ENCODE measurements at regions not wholly inside any gene's neighbourhood (a gene's known extent, or its start where the extent isn't known, plus 50 kb on each side); places are given as distances from the start of the nearest gene placed in this dataset.

GRCh38 chr4:38601244-38601915 lies 62.6 kb upstream of the KLF3 start:
- Mint-ChIP-seq H3K4me3 (peak overlapping the region; percentile 16), H3K9me3 (peaks cover 2% of the 10 kb centered on the region), H3K27ac (peak overlapping the region; percentile 24 to 84), H3K27me3 (no peaks in the 10 kb centered on the region), H3K36me3 (no peaks in the 10 kb centered on the region), H3K4me1 (ENCODE audit: low read depth in 2 of 2) (peaks cover 46 to 48% of the 10 kb centered on the region in 2 donors)
- ATAC-seq (peak in 1 of 2 donors; percentile 65), DNase-seq (ENCODE audit: low spot score) (peak; percentile 65)

- DNase-seq (ENCODE audit: low spot score), result no peak
- peak overlapping the region in 1 of 2 donors; percentile 84 for H3K27ac Mint-ChIP-seq
- ATAC-seq, result no peak
- H3K4me1 Mint-ChIP-seq (ENCODE audit: low read depth in 2 of 2), result peaks cover 50% of the 10 kb centered on the region in 2 donors
- H3K36me3 Mint-ChIP-seq, result no peaks in the 10 kb centered on the region
- H3K9me3 Mint-ChIP-seq, result peaks cover 2% of the 10 kb centered on the region
- H3K4me3 Mint-ChIP-seq, result no peak overlapping the region
- H3K27me3 Mint-ChIP-seq, result no peaks in the 10 kb centered on the region
Measured at GRCh38 chr4:38601916-38602291, 62.1 kb upstream of the KLF3 start.

- H3K27me3 Mint-ChIP-seq, result no peaks in the 10 kb centered on the region
- peaks cover 50% of the 10 kb centered on the region in 2 donors for H3K4me1 Mint-ChIP-seq (ENCODE audit: low read depth in 2 of 2)
- no peak for ATAC-seq
- DNase-seq (ENCODE audit: low spot score), result no peak
- peaks cover 2% of the 10 kb centered on the region for H3K9me3 Mint-ChIP-seq
- no peak overlapping the region for H3K4me3 Mint-ChIP-seq
- peak overlapping the region in 1 of 2 donors; percentile 0 for H3K27ac Mint-ChIP-seq
- no peaks in the 10 kb centered on the region for H3K36me3 Mint-ChIP-seq
Measured at GRCh38 chr4:38603652-38604051, 60.3 kb upstream of the KLF3 start.

DNA sequence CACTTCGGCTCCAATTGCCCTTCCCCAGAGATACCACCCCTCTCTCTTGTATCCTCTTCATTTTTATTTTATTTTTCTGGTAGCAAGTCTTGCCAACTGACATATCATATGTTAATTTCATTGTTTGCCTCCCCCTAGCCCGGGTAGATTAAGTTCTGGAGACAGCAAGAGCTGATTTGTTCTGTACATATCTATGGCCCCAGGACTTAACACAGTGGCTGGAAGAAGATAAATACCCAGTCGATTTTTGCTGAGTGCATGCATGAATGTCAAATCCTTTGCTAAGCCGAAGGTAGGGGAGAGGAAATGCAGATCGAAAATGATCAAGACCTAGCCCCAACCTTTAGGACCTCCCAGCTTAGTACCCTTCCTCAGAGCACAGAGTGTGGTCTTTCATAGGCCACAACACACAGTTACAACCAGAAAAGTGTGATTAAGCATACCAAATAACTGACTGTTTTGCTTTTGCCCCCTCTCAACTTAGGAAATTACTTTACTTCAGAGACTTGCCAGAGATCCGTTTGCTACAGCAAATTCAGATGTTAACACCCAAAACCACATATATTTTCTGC lies 58.7 kb upstream of the KLF3 start:
- Mint-ChIP-seq H3K4me1 (ENCODE audit: low read depth in 2 of 2) (peaks cover 50 to 54% of the 10 kb centered on the region in 2 donors), H3K9me3 (peaks cover 2% of the 10 kb centered on the region), H3K27me3 (no peaks in the 10 kb centered on the region), H3K27ac (peak overlapping the region; percentile 0 to 57), H3K4me3 (peak overlapping the region; percentile 1), H3K36me3 (no peaks in the 10 kb centered on the region)
- DNase-seq (ENCODE audit: low spot score), result no peak
- no peak for ATAC-seq

GRCh38 chr4:38605753-38606586 lies 58.0 kb upstream of the KLF3 start:
- Mint-ChIP-seq H3K36me3 (no peaks in the 10 kb centered on the region), H3K4me1 (ENCODE audit: low read depth in 2 of 2) (peaks cover 43 to 47% of the 10 kb centered on the region in 2 donors), H3K27ac (peak overlapping the region; percentile 0 to 57), H3K27me3 (no peaks in the 10 kb centered on the region), H3K9me3 (peaks cover 2% of the 10 kb centered on the region), H3K4me3 (peak overlapping the region; percentile 1)
- DNase-seq (ENCODE audit: low spot score) (no peak), ATAC-seq (no peak)

DNA sequence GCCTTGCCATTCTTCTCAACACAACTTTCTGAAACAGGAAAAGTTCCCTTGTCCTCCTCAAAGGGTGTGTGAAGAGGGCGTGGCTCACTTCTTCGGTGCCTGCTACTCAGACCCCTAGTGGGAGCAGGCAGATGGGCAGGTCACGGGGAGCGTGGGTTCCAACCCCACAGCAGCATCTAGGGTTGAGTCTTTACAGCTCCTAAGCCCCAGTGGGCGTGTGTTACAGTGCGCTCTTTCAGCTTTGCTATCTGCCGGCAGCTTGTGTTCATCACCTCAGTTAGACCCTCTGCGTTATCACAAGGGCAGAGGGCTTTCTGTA lies 57.5 kb upstream of the KLF3 start:
- ATAC-seq (no peak), DNase-seq (ENCODE audit: low spot score) (no peak)
- H3K36me3 Mint-ChIP-seq, result no peaks in the 10 kb centered on the region
- peaks cover 38 to 41% of the 10 kb centered on the region in 2 donors for H3K4me1 Mint-ChIP-seq (ENCODE audit: low read depth in 2 of 2)
- H3K9me3 Mint-ChIP-seq, result peaks cover 2% of the 10 kb centered on the region
- H3K27me3 Mint-ChIP-seq, result no peaks in the 10 kb centered on the region
- H3K4me3 Mint-ChIP-seq, result no peak overlapping the region
- peak overlapping the region in 1 of 2 donors; percentile 0 for H3K27ac Mint-ChIP-seq

DNA sequence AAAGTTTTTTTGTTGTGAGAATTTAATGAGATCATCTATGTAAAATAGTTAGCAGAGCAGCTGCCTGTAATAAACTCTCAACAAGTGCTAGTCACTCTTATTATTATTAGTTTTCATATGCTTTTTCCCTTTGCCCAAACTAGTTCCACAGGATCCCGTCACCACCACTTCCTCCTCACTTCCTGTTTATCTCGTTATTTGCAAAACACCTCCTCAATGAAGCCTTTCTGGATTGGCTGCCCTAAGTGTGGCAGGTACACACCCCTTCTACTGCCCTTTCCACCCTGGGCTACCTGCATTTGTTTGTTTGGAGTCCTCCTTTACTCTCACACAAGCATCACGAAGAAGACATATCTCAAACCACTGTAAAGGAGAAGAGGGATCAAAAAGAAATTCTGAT lies 54.4 kb upstream of the KLF3 start:
- no peak for DNase-seq (ENCODE audit: low spot score)
- Mint-ChIP-seq H3K4me1 (ENCODE audit: low read depth in 2 of 2) (peaks cover 25 to 28% of the 10 kb centered on the region in 2 donors), H3K4me3 (no peak overlapping the region), H3K27me3 (no peaks in the 10 kb centered on the region), H3K36me3 (no peaks in the 10 kb centered on the region), H3K9me3 (no peaks in the 10 kb centered on the region), H3K27ac (no peak overlapping the region)
- ATAC-seq, result no peak

DNA sequence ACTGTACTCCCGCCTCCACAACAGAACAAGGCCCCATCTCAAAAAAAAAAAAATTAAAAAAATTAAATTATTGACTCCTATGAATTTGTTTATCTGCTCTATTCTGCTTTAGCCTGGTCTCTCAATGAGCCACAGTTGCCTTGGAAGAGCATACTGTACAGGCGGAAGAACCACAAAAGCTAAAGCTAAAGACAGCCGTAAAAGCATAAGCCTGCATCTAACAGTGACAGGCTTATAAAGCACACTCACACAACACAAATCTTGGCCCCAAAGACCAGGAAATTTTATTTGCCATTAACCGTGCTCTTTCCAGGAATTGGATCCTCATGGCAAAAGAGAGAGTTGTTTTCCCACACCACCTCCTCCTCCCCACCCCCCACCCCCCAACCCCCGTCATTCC lies 53.5 kb upstream of the KLF3 start:
- no peak overlapping the region for H3K4me3 Mint-ChIP-seq
- no peaks in the 10 kb centered on the region for H3K9me3 Mint-ChIP-seq
- no peaks in the 10 kb centered on the region for H3K36me3 Mint-ChIP-seq
- H3K27me3 Mint-ChIP-seq, result no peaks in the 10 kb centered on the region
- no peak for ATAC-seq
- H3K27ac Mint-ChIP-seq, result no peak overlapping the region
- no peak for DNase-seq (ENCODE audit: low spot score)
- peaks cover 16 to 19% of the 10 kb centered on the region in 2 donors for H3K4me1 Mint-ChIP-seq (ENCODE audit: low read depth in 2 of 2)

DNA sequence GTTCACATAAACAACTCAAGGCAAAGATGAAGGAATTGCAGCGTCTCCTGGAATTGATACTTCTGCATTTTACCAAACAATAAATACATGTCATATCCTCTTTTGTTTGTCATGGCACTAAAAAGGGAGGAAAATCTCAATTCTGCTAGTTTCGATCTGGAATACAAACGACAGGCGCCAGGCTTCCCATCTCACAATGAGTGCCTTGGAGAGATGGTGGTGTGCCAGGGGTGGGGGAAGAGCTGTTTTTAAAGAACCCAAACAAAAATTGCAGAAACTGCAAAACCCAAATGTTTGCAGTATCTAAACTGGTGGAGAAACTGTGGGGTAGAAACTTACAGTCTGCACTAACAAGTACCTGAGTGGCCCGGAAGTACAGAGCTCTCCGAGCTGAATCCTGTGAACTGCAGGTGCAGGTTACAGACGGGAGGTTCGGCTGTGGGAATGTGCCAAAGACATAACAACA lies 53.0 kb upstream of the KLF3 start:
- Mint-ChIP-seq H3K4me3 (no peak overlapping the region), H3K4me1 (ENCODE audit: low read depth in 2 of 2) (peaks cover 14 to 15% of the 10 kb centered on the region in 2 donors), H3K9me3 (no peaks in the 10 kb centered on the region), H3K27me3 (no peaks in the 10 kb centered on the region), H3K36me3 (no peaks in the 10 kb centered on the region), H3K27ac (no peak overlapping the region)
- ATAC-seq (no peak), DNase-seq (ENCODE audit: low spot score) (no peak)

DNA sequence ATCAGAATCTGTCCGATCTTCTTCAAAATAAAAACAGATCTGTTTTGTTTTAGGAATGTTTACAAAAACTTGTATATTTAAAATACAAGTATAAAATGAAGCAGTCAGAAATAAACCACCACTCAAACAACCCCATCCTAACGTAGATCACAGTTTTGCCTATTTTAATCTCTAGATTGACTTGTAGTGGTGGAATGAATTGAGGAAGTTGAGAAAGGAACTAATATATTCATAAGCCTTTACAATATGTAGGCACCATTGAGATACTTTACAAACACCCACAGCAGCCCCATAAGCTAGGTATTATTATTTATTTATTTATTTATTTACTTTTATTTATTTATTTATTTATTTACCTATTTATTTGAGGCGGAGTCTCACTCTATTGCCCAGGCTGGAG lies 52.3 kb upstream of the KLF3 start:
- Mint-ChIP-seq H3K36me3 (no peaks in the 10 kb centered on the region), H3K4me1 (ENCODE audit: low read depth in 2 of 2) (peaks cover 7 to 9% of the 10 kb centered on the region in 2 donors), H3K9me3 (no peaks in the 10 kb centered on the region), H3K27me3 (no peaks in the 10 kb centered on the region), H3K27ac (no peak overlapping the region), H3K4me3 (no peak overlapping the region)
- no peak for DNase-seq (ENCODE audit: low spot score)
- ATAC-seq, result no peak

DNA sequence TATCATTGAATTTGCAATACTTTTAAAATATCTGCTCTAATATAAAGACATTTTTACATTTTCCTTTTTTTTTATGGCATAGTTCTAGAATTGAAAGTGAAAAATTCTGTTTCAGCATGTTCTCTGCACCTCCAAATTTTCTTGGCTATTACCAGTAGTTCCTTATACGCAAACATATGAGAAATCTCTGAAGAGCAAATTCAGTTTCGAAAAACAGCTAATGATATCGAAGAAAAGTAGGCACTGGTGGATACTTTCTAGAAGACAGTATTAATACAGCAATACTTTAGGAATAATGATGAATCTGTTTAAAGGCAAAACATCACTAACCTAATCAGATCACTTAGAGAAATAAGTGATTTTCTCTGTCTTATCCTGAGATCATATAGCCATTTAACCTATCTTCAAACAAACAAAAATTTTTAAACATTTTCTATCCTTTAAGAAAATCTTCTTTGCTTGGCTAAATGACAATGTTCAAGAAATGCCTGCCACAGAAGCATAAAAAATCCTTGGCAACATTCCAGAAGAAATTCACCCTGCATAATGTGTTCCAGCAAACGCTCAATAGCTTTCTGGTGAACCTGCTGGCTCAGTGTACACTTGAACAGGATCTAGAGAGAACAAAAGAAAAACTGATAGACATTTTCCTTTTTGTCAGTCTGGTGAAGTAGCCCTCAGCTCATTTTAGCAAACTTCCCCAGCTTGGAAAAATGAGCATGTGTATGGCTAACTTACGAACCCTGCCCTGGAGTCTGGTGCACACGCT lies 51.2 kb upstream of the KLF3 start:
- no peaks in the 10 kb centered on the region for H3K27me3 Mint-ChIP-seq
- no peak for ATAC-seq
- no peak overlapping the region for H3K27ac Mint-ChIP-seq
- no peaks in the 10 kb centered on the region for H3K9me3 Mint-ChIP-seq
- H3K36me3 Mint-ChIP-seq, result no peaks in the 10 kb centered on the region
- H3K4me3 Mint-ChIP-seq, result no peak overlapping the region
- no peak for DNase-seq (ENCODE audit: low spot score)
- peaks cover 9 to 11% of the 10 kb centered on the region in 2 donors for H3K4me1 Mint-ChIP-seq (ENCODE audit: low read depth in 2 of 2)
